Mucosa of descending colon (tissue), 3 donors: ENCODE measurements at regions not wholly inside any gene's neighbourhood (a gene's known extent, or its start where the extent isn't known, plus 50 kb on each side); places are given as distances from the start of the nearest gene placed in this dataset.

Experiments used
- ATAC-seq: fragments of 200-7000 bp; cut with Tn5 transposase; one replicate; pipeline ENCODE4 v1.9.1; 2020; ENCODE audit warnings: mild to moderate bottlenecking, moderate library complexity
- DNase-seq, 3 donors: peaks; one replicate each; pipeline ENCODE4 v3.0.0-alpha.2; 2020
- H3K36me3 ChIP-seq: fragments of 200-600 bp; one replicate; pipeline ENCODE4 v1.8.0; 2021; ENCODE audit warnings: low read depth, mild to moderate bottlenecking
- H3K4me1 ChIP-seq: fragments of 200-600 bp; one replicate; pipeline ENCODE4 v1.8.0; 2021; ENCODE audit warnings: low read depth, mild to moderate bottlenecking
- H3K4me3 ChIP-seq: fragments of 200-600 bp; one replicate; pipeline ENCODE4 v1.8.0; 2021; ENCODE audit warnings: mild to moderate bottlenecking
- H3K9me3 ChIP-seq: fragments of 200-600 bp; one replicate; pipeline ENCODE4 v1.8.0; 2021; ENCODE audit warnings: mild to moderate bottlenecking
- CTCF ChIP-seq: fragments of 200-600 bp; IDR thresholded peaks from one replicate; pipeline ENCODE4 v1.8.0; 2022; ENCODE audit warnings: antibody characterized with exemption, mild to moderate bottlenecking
- intact Hi-C, 2 donors: fragments of 100-400 bp; cut with DNase I in 1 of 2; cut with micrococcal nuclease in 1 of 2; formaldehyde crosslinking; loops; one replicate each; pipeline versions ENCODE4 v1.11.0 to v1.11.1; 2022; cut with DNase I, micrococcal nuclease
- donor health status: DM: no; HTN: no; CAD: no; lungs with moderate emphysema.
- donor health status: DM: no; HTN: no; CAD: no.
- donor health status: DM: no; HTN: yes; CAD: no.

GRCh38 chr2:149709496-149710263, 122.1 kb upstream of the MMADHC start:
- intact Hi-C loops = no loop called here
- H3K4me1 ChIP-seq = no peaks in the 10 kb centered on the region

GRCh38 chr2:149703281-149703680, 115.7 kb upstream of the MMADHC start:
- Histone ChIP-seq H3K4me1 (no peaks in the 10 kb centered on the region), H3K9me3 (no peaks in the 10 kb centered on the region), H3K4me3 (no peak overlapping the region), H3K36me3 (no peaks in the 10 kb centered on the region)
- DNase-seq (no peak), ATAC-seq (no peak)
- intact Hi-C loops = no loop called here
- no peak for TF ChIP-seq CTCF

More at GRCh38 chr2:149709496-149710263, 122.1 kb upstream of the MMADHC start:
- Histone ChIP-seq H3K36me3 (no peaks in the 10 kb centered on the region), H3K9me3 (no peaks in the 10 kb centered on the region), H3K4me3 (no peak overlapping the region)
- DNase-seq (no peak), ATAC-seq (no peak)
- no peak for TF ChIP-seq CTCF

GRCh38 chr2:149702571-149702970, 115.0 kb upstream of the MMADHC start:
- no peaks in the 10 kb centered on the region for H3K36me3 ChIP-seq
- H3K4me1 ChIP-seq = no peaks in the 10 kb centered on the region
- no peaks in the 10 kb centered on the region for H3K9me3 ChIP-seq
- TF ChIP-seq CTCF = no peak
- intact Hi-C loops = no loop called here
- no peak overlapping the region for H3K4me3 ChIP-seq
- ATAC-seq (no peak), DNase-seq (no peak)

- H3K36me3 ChIP-seq = no peaks in the 10 kb centered on the region
- no peaks in the 10 kb centered on the region for H3K4me1 ChIP-seq
- no peaks in the 10 kb centered on the region for H3K9me3 ChIP-seq
- DNase-seq (no peak), ATAC-seq (no peak)
- no peak overlapping the region for H3K4me3 ChIP-seq
- no peak for TF ChIP-seq CTCF
- intact Hi-C loops = no loop called here
Measured at GRCh38 chr2:149701241-149701640, 113.7 kb upstream of the MMADHC start.

GRCh38 chr2:149692961-149693396, 105.4 kb upstream of the MMADHC start:
- TF ChIP-seq CTCF = no peak
- Histone ChIP-seq H3K4me3 (no peak overlapping the region), H3K9me3 (no peaks in the 10 kb centered on the region), H3K4me1 (no peaks in the 10 kb centered on the region), H3K36me3 (no peaks in the 10 kb centered on the region)
- intact Hi-C loops = no loop called here
- DNase-seq = no peak
- ATAC-seq = no peak
